Liver (tissue), 8 donors: ENCODE measurements at regions not wholly inside any gene's neighbourhood (a gene's known extent, or its start where the extent isn't known, plus 50 kb on each side); places are given as distances from the start of the nearest gene placed in this dataset.

Experiments used
- DNase-seq: peaks from one replicate; pipeline ENCODE4 v3.0.0-alpha.2; 2017; ENCODE audit warnings: low spot score
- H3K27ac ChIP-seq, 2 donors: one replicate each; pipeline ENCODE4 v1.7.0; 2013; ENCODE audit warnings: inconsistent platforms in 2 of 2, low read length in 2 of 2, control low read depth in 1 of 2, low read depth in 1 of 2, mild to moderate bottlenecking in 1 of 2
- H3K27me3 ChIP-seq, 4 donors: one replicate each; pipeline versions ENCODE4 v1.6.1 to v1.7.0; 2013; ENCODE audit warnings: low read length in 3 of 4, inconsistent platforms in 1 of 4, mild to moderate bottlenecking in 1 of 4, moderate library complexity in 1 of 4; ENCODE audit not compliant: control insufficient read depth in 4 of 4, insufficient read depth in 4 of 4
- H3K36me3 ChIP-seq, 4 donors: one replicate each; pipeline versions ENCODE4 v1.6.1 to v1.7.0; 2013; ENCODE audit warnings: low read length in 3 of 4, mild to moderate bottlenecking in 3 of 4, low read depth in 1 of 4, moderate library complexity in 1 of 4; ENCODE audit not compliant: control insufficient read depth in 4 of 4, insufficient read depth in 3 of 4
- H3K4me1 ChIP-seq, 4 donors: one replicate each; pipeline versions ENCODE4 v1.6.1 to v1.7.0; 2013; ENCODE audit warnings: low read length in 3 of 4, mild to moderate bottlenecking in 3 of 4, moderate library complexity in 1 of 4; ENCODE audit not compliant: control insufficient read depth in 4 of 4, insufficient read depth in 4 of 4
- H3K4me3 ChIP-seq, 3 donors: one replicate each; pipeline versions ENCODE4 v1.6.1 to v1.7.0; 2013; ENCODE audit warnings: low read length in 3 of 3, control low read depth in 1 of 3, low read depth in 1 of 3, mild to moderate bottlenecking in 1 of 3
- H3K9ac ChIP-seq, 2 donors: one replicate each; pipeline ENCODE4 v1.7.0; 2013; ENCODE audit warnings: low read length in 2 of 2, mild to moderate bottlenecking in 2 of 2, moderate library complexity in 2 of 2, control low read depth in 1 of 2, low read depth in 1 of 2
- H3K9me3 ChIP-seq, 4 donors: one replicate each; pipeline versions ENCODE4 v1.6.1 to v1.7.0; 2013; ENCODE audit warnings: low read length in 3 of 4; ENCODE audit not compliant: control insufficient read depth in 4 of 4
- ATF3 ChIP-seq: IDR thresholded peaks from 2 replicates; pipeline ENCODE4 v1.6.1; 2016; ENCODE audit warnings: antibody characterized with exemption
- CTCF ChIP-seq: fragments of 150-350 bp; IDR thresholded peaks from 2 replicates; pipeline ENCODE4 v1.5.1; 2017; ENCODE audit warnings: improper control_type of control experiment, low read depth, low read length; ENCODE audit not compliant: missing input control
- EGR1 ChIP-seq, 2 donors: IDR thresholded peaks; 2 replicates each; pipeline ENCODE4 v1.6.1; 2016 to 2018; ENCODE audit warnings: antibody characterized with exemption in 2 of 2, low read depth in 2 of 2
- FOXA1 ChIP-seq: IDR thresholded peaks from 2 replicates; pipeline ENCODE4 v1.6.1; 2016; ENCODE audit warnings: antibody characterized with exemption
- FOXA2 ChIP-seq: IDR thresholded peaks from 2 replicates; pipeline ENCODE4 v1.6.1; 2016; ENCODE audit warnings: antibody characterized with exemption
- GABPA ChIP-seq, 2 donors: IDR thresholded peaks in 1 of 2; conservative IDR thresholded peaks in 1 of 2; 2 replicates each; pipeline ENCODE4 v1.6.1; 2016; ENCODE audit warnings: antibody characterized with exemption in 2 of 2, mild to moderate bottlenecking in 1 of 2, moderate library complexity in 1 of 2
- HNF4A ChIP-seq, 2 donors: conservative IDR thresholded peaks; 2 replicates each; pipeline ENCODE4 v1.6.1; 2016; ENCODE audit warnings: antibody characterized with exemption in 2 of 2, mild to moderate bottlenecking in 2 of 2
- HNF4G ChIP-seq: IDR thresholded peaks from 2 replicates; pipeline ENCODE4 v1.6.1; 2016; ENCODE audit warnings: antibody characterized with exemption
- JUND ChIP-seq, 2 donors: IDR thresholded peaks; 2 replicates each; pipeline ENCODE4 v1.6.1; 2016; ENCODE audit warnings: antibody characterized with exemption in 2 of 2
- MAX ChIP-seq: IDR thresholded peaks from 2 replicates; pipeline ENCODE4 v1.6.1; 2016; ENCODE audit warnings: antibody characterized with exemption
- NR2F2 ChIP-seq: IDR thresholded peaks from 2 replicates; pipeline ENCODE4 v1.6.1; 2016; ENCODE audit warnings: antibody characterized with exemption
- RAD21 ChIP-seq, 2 donors: IDR thresholded peaks; 2 replicates each; pipeline ENCODE4 v1.6.1; 2016; ENCODE audit warnings: antibody characterized with exemption in 2 of 2, mild to moderate bottlenecking in 2 of 2
- REST ChIP-seq: IDR thresholded peaks from 2 replicates; pipeline ENCODE4 v1.6.1; 2016; ENCODE audit warnings: antibody characterized with exemption, mild to moderate bottlenecking
- RXRA ChIP-seq, 2 donors: IDR thresholded peaks; 2 replicates each; pipeline ENCODE4 v1.6.1; 2017 to 2018; ENCODE audit warnings: antibody characterized with exemption in 2 of 2, mild to moderate bottlenecking in 1 of 2
- SP1 ChIP-seq: IDR thresholded peaks from 2 replicates; pipeline ENCODE4 v1.6.1; 2018; ENCODE audit warnings: antibody characterized with exemption, mild to moderate bottlenecking
- TAF1 ChIP-seq: conservative IDR thresholded peaks from 2 replicates; pipeline ENCODE4 v1.6.1; 2016; ENCODE audit warnings: antibody characterized with exemption, mild to moderate bottlenecking
- YY1 ChIP-seq: IDR thresholded peaks from 2 replicates; pipeline ENCODE4 v1.6.1; 2016; ENCODE audit warnings: antibody characterized with exemption, mild to moderate bottlenecking
- ZBTB33 ChIP-seq: IDR thresholded peaks from 2 replicates; pipeline ENCODE4 v1.6.1; 2016; ENCODE audit warnings: antibody characterized with exemption
- WGBS: extraction: QIAGEN DNeasy Blood & Tissue Kit; methylation state at CpG from one replicate; pipeline ENCODE4 v1.1.7; 2013; 5-methylcytosine and 5-hydroxymethylcytosine counted together
- donor health status: healthy.
- donor health status: healthy.
- donor health status: healthy.
- donor health status: healthy.
- donor health status: healthy.

- DNase-seq = no peak
- no peak for TF ChIP-seq TAF1
- TF ChIP-seq REST = no peak
- TF ChIP-seq FOXA2 = no peak
- TF ChIP-seq MAX = no peak
- TF ChIP-seq YY1 = no peak
- TF ChIP-seq RAD21 (IDR thresholded peaks at IDR 0.05) = no peak
- TF ChIP-seq SP1 = no peak
- no peak for TF ChIP-seq JUND (IDR thresholded peaks at IDR 0.05)
- Histone ChIP-seq H3K9me3 (no peaks in the 10 kb centered on the region), H3K27me3 (no peaks in the 10 kb centered on the region), H3K4me3 (no peak overlapping the region), H3K9ac (no peak overlapping the region), H3K4me1 (peaks cover 9 to 45% (median 28%) of the 10 kb centered on the region in 4 donors), H3K27ac (no peak overlapping the region), H3K36me3 (no peaks in the 10 kb centered on the region)
- WGBS = 61% methylated on average over 8 of the region's 8 CpGs
Measured at GRCh38 chr16:85541181-85541580, 71.9 kb upstream of the GSE1 start.

- Histone ChIP-seq H3K9ac (no peak overlapping the region), H3K9me3 (no peaks in the 10 kb centered on the region), H3K4me1 (peaks cover 5 to 41% (median 26%) of the 10 kb centered on the region in 4 donors), H3K27me3 (no peaks in the 10 kb centered on the region), H3K36me3 (no peaks in the 10 kb centered on the region), H3K4me3 (no peak overlapping the region), H3K27ac (no peak overlapping the region)
- 94% methylated on average over 7 of the region's 7 CpGs for WGBS
- DNase-seq = no peak
- TF ChIP-seq JUND (IDR thresholded peaks at IDR 0.05) (no peak), TAF1 (no peak), SP1 (no peak), HNF4A (conservative IDR thresholded peaks at IDR 0.05) (no peak), YY1 (no peak), RAD21 (IDR thresholded peaks at IDR 0.05) (no peak), FOXA1 (no peak), MAX (no peak), FOXA2 (no peak), REST (no peak), RXRA (IDR thresholded peaks at IDR 0.05) (no peak), CTCF (no peak), HNF4G (no peak), ZBTB33 (no peak), EGR1 (IDR thresholded peaks at IDR 0.05; ENCODE audit: low read depth in 2 of 2) (no peak), GABPA (IDR thresholded peaks at IDR 0.05 in 1 of 2, conservative IDR thresholded peaks at IDR 0.05 in 1 of 2) (no peak), ATF3 (no peak), NR2F2 (no peak)
Measured at GRCh38 chr16:85541619-85541979, 71.5 kb upstream of the GSE1 start.
